Ishikawa (cell line): ENCODE measurements at regions not wholly inside any gene's neighbourhood (a gene's known extent, or its start where the extent isn't known, plus 50 kb on each side); places are given as distances from the start of the nearest gene placed in this dataset.

Experiments used
- CEBPB ChIP-seq: IDR thresholded peaks from 2 replicates; pipeline ENCODE4 v1.6.1; 2012
- CREB1 ChIP-seq: IDR thresholded peaks from 2 replicates; pipeline ENCODE4 v1.6.1; 2012; ENCODE audit warnings: low read depth
- EGR1 ChIP-seq: IDR thresholded peaks from 2 replicates; pipeline ENCODE4 v1.6.1; 2012
- EP300 ChIP-seq: IDR thresholded peaks from 2 replicates; pipeline ENCODE4 v1.6.1; 2012; ENCODE audit warnings: borderline replicate concordance
- FOXM1 ChIP-seq: IDR thresholded peaks from 2 replicates; pipeline ENCODE4 v1.6.1; 2012; ENCODE audit warnings: low read depth, borderline replicate concordance
- MAX ChIP-seq: IDR thresholded peaks from 2 replicates; pipeline ENCODE4 v1.6.1; 2012
- NFIC ChIP-seq: IDR thresholded peaks from 2 replicates; pipeline ENCODE4 v1.6.1; 2012
- RAD21 ChIP-seq: IDR thresholded peaks from 2 replicates; pipeline ENCODE4 v1.6.1; 2012; ENCODE audit warnings: low read depth
- TAF1 ChIP-seq: IDR thresholded peaks from 2 replicates; pipeline ENCODE4 v1.6.1; 2012; ENCODE audit warnings: low read depth, mild to moderate bottlenecking
- TCF12 ChIP-seq: IDR thresholded peaks from 2 replicates; pipeline ENCODE4 v1.6.1; 2012; ENCODE audit warnings: low read depth
- TEAD4 ChIP-seq: IDR thresholded peaks from 2 replicates; pipeline ENCODE4 v1.6.1; 2012
- USF1 ChIP-seq: IDR thresholded peaks from 2 replicates; pipeline ENCODE4 v1.6.1; 2012
- YY1 ChIP-seq: IDR thresholded peaks from 2 replicates; pipeline ENCODE4 v1.6.1; 2012; ENCODE audit warnings: low read depth
- ZBTB7A ChIP-seq: IDR thresholded peaks from 2 replicates; pipeline ENCODE4 v1.6.1; 2012; ENCODE audit warnings: low read depth
- TF ChIP-seq, protein P1 (sequence below): IDR thresholded peaks from 2 replicates; pipeline ENCODE4 v1.6.1; 2012; ENCODE audit warnings: low read depth, mild to moderate bottlenecking

DNA sequence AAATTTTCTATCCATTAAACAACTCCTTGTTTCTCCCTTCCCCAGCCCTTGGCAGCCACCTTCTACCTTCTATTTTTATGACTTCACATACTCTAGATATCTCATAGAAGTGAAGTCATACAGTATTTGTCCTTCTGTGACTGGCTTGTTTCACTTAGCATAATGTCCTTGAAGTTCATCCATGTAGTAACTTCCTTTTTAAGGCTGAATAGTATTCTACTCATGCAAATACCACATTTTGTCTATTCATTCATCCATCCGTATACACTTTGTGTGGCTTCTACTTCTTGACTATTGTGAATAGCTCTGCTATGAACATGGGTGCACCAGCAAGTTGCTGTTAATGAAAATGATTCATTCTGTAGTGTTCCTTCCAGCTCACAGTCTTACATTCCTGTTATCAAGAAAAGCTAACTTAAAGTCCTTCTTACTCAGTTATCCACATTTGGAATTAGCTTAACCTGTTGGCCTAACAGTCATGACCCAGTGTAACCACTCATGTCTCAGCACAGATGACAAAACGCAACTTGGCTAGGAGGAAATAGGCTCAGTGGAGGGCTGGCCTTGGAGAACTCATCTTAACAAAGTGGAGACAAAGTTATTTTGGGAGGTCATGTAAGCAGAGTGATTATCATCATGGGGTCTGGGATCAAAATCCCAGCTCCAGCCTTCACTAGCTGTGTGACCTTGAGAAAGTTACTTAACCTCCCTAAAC is 129.7 kb upstream of the MAP3K1 start:
- TF ChIP-seq NFIC (no peak), CEBPB (no peak), CREB1 (no peak), YY1 (no peak)

GRCh38 chr5:56684159-56684558 is 131.2 kb upstream of the MAP3K1 start:
- no peak for TF ChIP-seq YY1
- no peak for TF ChIP-seq EGR1
- no peak for TF ChIP-seq TCF12
- TF ChIP-seq EP300: no peak
- TF ChIP-seq TAF1: no peak
- TF ChIP-seq RAD21: no peak
- TF ChIP-seq USF1: no peak
- TF ChIP-seq NFIC: no peak
- TF ChIP-seq CREB1: no peak
- TF ChIP-seq FOXM1: no peak
- TF ChIP-seq CEBPB: no peak
- no peak for TF ChIP-seq TEAD4
- TF ChIP-seq, protein P1, sequence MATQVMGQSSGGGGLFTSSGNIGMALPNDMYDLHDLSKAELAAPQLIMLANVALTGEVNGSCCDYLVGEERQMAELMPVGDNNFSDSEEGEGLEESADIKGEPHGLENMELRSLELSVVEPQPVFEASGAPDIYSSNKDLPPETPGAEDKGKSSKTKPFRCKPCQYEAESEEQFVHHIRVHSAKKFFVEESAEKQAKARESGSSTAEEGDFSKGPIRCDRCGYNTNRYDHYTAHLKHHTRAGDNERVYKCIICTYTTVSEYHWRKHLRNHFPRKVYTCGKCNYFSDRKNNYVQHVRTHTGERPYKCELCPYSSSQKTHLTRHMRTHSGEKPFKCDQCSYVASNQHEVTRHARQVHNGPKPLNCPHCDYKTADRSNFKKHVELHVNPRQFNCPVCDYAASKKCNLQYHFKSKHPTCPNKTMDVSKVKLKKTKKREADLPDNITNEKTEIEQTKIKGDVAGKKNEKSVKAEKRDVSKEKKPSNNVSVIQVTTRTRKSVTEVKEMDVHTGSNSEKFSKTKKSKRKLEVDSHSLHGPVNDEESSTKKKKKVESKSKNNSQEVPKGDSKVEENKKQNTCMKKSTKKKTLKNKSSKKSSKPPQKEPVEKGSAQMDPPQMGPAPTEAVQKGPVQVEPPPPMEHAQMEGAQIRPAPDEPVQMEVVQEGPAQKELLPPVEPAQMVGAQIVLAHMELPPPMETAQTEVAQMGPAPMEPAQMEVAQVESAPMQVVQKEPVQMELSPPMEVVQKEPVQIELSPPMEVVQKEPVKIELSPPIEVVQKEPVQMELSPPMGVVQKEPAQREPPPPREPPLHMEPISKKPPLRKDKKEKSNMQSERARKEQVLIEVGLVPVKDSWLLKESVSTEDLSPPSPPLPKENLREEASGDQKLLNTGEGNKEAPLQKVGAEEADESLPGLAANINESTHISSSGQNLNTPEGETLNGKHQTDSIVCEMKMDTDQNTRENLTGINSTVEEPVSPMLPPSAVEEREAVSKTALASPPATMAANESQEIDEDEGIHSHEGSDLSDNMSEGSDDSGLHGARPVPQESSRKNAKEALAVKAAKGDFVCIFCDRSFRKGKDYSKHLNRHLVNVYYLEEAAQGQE: no peak
- no peak for TF ChIP-seq MAX
- TF ChIP-seq ZBTB7A: no peak

GRCh38 chr5:56683733-56684132 is 131.6 kb upstream of the MAP3K1 start:
- TF ChIP-seq ZBTB7A (no peak), TCF12 (no peak), EGR1 (no peak), NFIC (no peak), YY1 (no peak), USF1 (no peak)

DNA sequence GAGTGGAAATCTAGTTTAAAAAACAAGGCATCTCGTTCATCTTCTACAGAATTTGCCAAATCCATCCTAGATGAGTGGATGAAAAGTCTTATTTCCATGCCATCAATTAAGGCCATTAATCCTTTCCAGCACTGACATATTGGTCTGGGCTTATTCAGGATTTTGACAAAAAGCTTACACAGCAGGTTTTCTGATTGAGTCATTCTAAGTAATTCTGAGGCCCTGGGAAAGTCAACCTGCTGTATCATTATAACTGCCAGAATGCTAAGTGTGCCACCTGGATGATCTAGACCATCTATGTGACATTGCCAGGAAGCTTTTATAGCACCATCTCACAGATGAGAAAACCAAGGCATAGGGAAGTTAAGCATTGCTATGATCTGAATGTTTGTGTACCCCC is 132.1 kb upstream of the MAP3K1 start:
- TF ChIP-seq MAX (no peak), USF1 (no peak), CEBPB (no peak), CREB1 (no peak), YY1 (no peak), EGR1 (no peak), TCF12 (no peak), ZBTB7A (no peak), FOXM1 (no peak), NFIC (no peak), RAD21 (no peak), EP300 (no peak), TEAD4 (no peak), TAF1 (no peak)
- TF ChIP-seq, protein P1: no peak

- no peak for TF ChIP-seq TAF1
- no peak for TF ChIP-seq CREB1
- TF ChIP-seq EP300: no peak
- TF ChIP-seq TCF12: no peak
- TF ChIP-seq ZBTB7A: no peak
- no peak for TF ChIP-seq NFIC
- no peak for TF ChIP-seq USF1
- no peak for TF ChIP-seq MAX
- TF ChIP-seq YY1: no peak
- TF ChIP-seq EGR1: no peak
- TF ChIP-seq, protein P1: no peak
- TF ChIP-seq RAD21: no peak
- no peak for TF ChIP-seq CEBPB
- no peak for TF ChIP-seq FOXM1
These were observed 134.0 kb upstream of the MAP3K1 start for GRCh38 chr5:56681346-56681745.
